ENCODE measurements at regions not wholly inside any gene's neighbourhood (a gene's known extent, or its start where the extent isn't known, plus 50 kb on each side); places are given as distances from the start of the nearest gene placed in this dataset.
"Not testable (repeated sequence)": the region's sequence is repeated elsewhere in the genome, so short reads cannot be mapped to it uniquely, and the experiment has no call there.

DNA sequence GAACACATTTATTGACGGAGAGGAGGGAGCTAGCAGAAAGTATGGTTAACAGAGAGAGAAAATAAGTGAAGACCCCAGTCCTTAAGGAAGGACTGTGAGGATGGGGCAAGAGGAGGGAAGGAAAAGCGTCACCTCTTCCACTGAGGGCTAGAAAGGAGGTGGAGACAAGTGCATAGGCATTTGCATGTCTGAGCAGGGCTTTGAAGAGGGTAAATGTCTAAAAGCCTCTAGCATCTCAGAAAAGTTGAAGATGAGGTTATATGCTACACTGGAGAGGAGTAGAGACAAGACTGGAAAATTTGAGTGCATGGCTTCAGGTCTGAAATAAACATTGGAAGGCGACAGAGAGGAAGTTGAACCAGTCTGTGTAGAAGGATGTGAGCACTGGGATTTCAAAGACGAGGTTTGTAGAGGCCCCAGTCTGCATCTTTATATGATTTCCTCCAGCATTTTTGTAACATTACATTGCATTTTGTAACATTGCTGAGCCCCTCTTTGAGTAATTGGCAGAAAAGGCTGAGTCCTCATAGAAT is 98.5 kb upstream of the IFNG-AS1 start:
- H3K36me3 Mint-ChIP-seq, result no peaks in the 10 kb centered on the region
- no peaks in the 10 kb centered on the region for H3K27me3 Mint-ChIP-seq (ENCODE audit: low read depth)
- peaks cover 18% of the 10 kb centered on the region for H3K4me1 Mint-ChIP-seq
- peak overlapping the region; percentile 1 for H3K27ac Mint-ChIP-seq
- DNase-seq (ENCODE audit: low spot score in 2 of 2, unreplicated experiment in 2 of 2), result no peak
- no peak overlapping the region for H3K4me3 Mint-ChIP-seq
- H3K9me3 Mint-ChIP-seq, result no peaks in the 10 kb centered on the region
- TF ChIP-seq, protein P1, sequence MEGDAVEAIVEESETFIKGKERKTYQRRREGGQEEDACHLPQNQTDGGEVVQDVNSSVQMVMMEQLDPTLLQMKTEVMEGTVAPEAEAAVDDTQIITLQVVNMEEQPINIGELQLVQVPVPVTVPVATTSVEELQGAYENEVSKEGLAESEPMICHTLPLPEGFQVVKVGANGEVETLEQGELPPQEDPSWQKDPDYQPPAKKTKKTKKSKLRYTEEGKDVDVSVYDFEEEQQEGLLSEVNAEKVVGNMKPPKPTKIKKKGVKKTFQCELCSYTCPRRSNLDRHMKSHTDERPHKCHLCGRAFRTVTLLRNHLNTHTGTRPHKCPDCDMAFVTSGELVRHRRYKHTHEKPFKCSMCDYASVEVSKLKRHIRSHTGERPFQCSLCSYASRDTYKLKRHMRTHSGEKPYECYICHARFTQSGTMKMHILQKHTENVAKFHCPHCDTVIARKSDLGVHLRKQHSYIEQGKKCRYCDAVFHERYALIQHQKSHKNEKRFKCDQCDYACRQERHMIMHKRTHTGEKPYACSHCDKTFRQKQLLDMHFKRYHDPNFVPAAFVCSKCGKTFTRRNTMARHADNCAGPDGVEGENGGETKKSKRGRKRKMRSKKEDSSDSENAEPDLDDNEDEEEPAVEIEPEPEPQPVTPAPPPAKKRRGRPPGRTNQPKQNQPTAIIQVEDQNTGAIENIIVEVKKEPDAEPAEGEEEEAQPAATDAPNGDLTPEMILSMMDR (IDR thresholded peaks at IDR 0.05; ENCODE audit: unreplicated experiment), result no peak

DNA sequence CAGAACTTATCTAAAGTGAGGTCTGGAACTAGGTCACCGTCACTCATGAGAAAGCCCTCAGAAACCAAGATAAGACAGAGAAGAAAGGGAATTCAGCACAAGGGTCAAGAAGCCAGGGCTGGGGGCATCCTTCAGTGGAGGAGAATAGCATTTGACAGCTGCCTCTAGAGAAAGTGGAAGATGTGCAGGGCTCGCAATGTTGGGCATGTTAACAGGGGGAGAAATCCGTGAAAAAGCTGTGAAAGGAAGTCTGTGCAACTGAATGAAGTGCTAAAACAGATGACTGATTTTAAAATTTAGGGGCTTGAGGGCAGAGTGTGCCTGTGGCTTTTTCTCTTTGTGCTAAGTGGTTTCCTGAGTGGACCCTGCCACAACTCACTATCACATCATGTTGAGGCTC is 97.7 kb upstream of the IFNG-AS1 start:
- H3K27me3 Mint-ChIP-seq (ENCODE audit: low read depth), result no peaks in the 10 kb centered on the region
- H3K4me1 Mint-ChIP-seq, result peaks cover 14% of the 10 kb centered on the region
- no peak overlapping the region for H3K27ac Mint-ChIP-seq
- no peaks in the 10 kb centered on the region for H3K36me3 Mint-ChIP-seq
- no peak overlapping the region for H3K4me3 Mint-ChIP-seq
- TF ChIP-seq, protein P1 (IDR thresholded peaks at IDR 0.05; ENCODE audit: unreplicated experiment), result no peak
- H3K9me3 Mint-ChIP-seq, result no peaks in the 10 kb centered on the region
- DNase-seq (ENCODE audit: low spot score in 2 of 2, unreplicated experiment in 2 of 2), result no peak

DNA sequence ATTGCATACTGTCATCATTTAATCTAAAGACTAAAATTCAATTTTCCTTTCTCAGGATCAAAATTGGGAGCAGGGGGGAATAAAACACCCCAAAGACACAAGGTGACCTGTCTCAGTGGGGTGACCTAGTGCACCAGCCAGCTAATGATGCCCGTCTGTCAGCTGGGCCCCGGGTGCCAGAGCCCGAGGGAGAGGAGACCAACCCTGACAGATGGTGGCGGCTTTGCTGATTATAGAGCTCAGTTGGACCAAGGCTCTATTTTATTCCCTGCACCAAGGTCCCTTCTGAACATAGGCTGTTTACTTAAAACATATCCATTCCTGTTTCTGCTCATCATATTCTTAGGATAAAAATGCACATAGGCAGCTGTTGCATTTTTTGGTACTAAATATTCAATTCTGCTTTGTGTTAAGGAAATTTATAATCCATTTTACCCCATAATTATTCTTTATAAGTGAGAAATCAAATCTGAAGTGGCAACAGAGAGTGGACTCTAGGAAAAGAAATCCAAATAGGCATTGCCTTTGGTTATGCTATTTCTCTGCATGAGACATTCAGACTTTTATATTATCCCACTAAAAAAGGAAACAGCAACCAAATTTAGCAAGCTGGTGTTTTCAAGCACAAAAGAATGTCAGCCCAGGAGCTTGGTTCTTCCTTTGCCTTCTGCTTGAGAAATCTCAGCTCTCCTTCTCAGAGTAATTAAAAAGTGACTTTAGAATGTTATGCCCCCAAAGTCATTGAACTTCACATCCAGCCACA is 96.8 kb upstream of the IFNG-AS1 start:
- H3K27me3 Mint-ChIP-seq (ENCODE audit: low read depth), result no peaks in the 10 kb centered on the region
- no peak for DNase-seq (ENCODE audit: low spot score in 2 of 2, unreplicated experiment in 2 of 2)
- H3K27ac Mint-ChIP-seq, result no peak overlapping the region
- TF ChIP-seq, protein P1 (IDR thresholded peaks at IDR 0.05; ENCODE audit: unreplicated experiment), result no peak
- H3K36me3 Mint-ChIP-seq, result no peaks in the 10 kb centered on the region
- no peak overlapping the region for H3K4me3 Mint-ChIP-seq
- H3K9me3 Mint-ChIP-seq, result no peaks in the 10 kb centered on the region
- H3K4me1 Mint-ChIP-seq, result peaks cover 14% of the 10 kb centered on the region

DNA sequence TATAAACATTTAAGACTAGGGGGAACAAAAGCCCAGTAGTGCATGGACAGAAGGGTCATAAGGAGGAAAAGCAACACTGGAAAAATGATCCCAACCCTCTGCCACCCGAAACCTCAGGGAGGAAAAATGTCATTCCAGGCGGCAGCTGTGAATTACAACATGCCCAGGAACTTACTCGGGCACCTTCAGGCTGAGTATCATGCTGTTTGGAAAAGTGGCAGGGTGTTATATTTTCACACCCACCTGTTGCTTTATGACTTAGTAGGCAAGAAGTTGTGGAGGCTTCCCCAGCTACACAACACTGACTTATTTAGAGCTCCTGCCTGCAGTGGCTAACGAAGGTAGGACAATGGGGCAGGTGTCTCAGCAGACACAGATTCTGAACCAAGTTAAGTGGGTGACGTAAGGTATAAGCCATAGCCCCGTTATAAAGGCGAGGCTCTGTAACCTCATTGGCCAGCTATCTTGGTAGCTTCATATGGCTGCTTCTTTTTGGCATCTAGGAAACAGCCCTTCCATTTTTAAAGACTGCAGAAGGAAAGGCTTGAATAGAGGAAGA is 96.1 kb upstream of the IFNG-AS1 start:
- H3K27ac Mint-ChIP-seq, result no peak overlapping the region
- no peak for DNase-seq (ENCODE audit: low spot score in 2 of 2, unreplicated experiment in 2 of 2)

DNA sequence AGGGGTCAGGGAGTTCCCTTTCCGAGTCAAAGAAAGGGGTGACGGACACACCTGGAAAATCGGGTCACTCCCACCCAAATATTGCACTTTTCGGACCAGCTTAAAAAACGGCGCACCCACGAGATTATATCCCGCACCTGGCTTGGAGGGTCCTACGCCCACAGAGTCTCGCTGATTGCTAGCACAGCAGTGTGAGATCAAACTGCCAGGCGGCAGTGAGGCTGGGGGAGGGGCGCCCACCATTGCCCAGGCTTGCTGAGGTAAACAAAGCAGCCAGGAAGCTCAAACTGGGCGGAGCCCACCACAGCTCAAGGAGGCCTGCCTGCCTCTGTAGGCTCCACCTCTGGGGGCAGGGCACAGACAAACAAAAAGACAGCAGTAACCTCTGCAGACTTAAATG is 88.8 kb upstream of the IFNG-AS1 start:
- DNase-seq (ENCODE audit: low spot score in 2 of 2, unreplicated experiment in 2 of 2), result not testable (repeated sequence)

More for the DNA sequence above, 96.1 kb upstream of the IFNG-AS1 start:
- no peaks in the 10 kb centered on the region for H3K27me3 Mint-ChIP-seq (ENCODE audit: low read depth)
- H3K9me3 Mint-ChIP-seq, result no peaks in the 10 kb centered on the region
- H3K36me3 Mint-ChIP-seq, result no peaks in the 10 kb centered on the region
- TF ChIP-seq, protein P1 (IDR thresholded peaks at IDR 0.05; ENCODE audit: unreplicated experiment), result no peak
- H3K4me1 Mint-ChIP-seq, result peaks cover 14% of the 10 kb centered on the region
- H3K4me3 Mint-ChIP-seq, result no peak overlapping the region

DNA sequence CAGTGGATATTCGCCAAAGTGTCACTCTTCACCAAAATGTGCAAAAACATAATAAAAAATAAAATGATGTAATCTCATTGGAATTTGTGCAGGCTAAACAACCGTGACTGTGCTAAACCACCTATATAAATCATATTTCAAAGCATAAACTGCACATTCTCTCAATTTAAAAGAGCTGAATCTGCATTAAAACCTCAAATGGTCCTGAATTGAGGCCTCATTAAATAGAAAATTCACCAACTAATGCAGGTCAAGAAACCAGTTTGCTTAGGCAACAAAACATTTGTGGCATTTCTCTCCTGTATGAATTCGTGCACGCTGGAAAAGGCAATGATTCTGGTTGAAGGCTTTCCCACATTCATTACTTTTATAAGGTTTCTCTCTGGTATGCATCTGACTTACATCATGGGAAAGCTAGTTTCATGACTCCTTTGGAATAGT is 80.1 kb upstream of the IFNG-AS1 start:
- Mint-ChIP-seq H3K27me3 (ENCODE audit: low read depth) (no peaks in the 10 kb centered on the region), H3K36me3 (no peaks in the 10 kb centered on the region), H3K4me3 (no peak overlapping the region), H3K27ac (peak overlapping the region; percentile 93), H3K9me3 (peaks cover 8% of the 10 kb centered on the region), H3K4me1 (peaks cover 19% of the 10 kb centered on the region)
- DNase-seq (ENCODE audit: low spot score in 2 of 2, unreplicated experiment in 2 of 2), result no peak
- TF ChIP-seq, protein P1 (IDR thresholded peaks at IDR 0.05; ENCODE audit: unreplicated experiment), result no peak

More for the DNA sequence above, 88.8 kb upstream of the IFNG-AS1 start:
- H3K4me1 Mint-ChIP-seq; H3K4me3 Mint-ChIP-seq; H3K27me3 Mint-ChIP-seq (ENCODE audit: low read depth); H3K9me3 Mint-ChIP-seq; H3K27ac Mint-ChIP-seq; H3K36me3 Mint-ChIP-seq: not testable (repeated sequence)

All from mesothelial cell of epicardium (in vitro differentiated cells).